Fibroblast of the aortic adventitia (primary cell): ENCODE measurements at regions not wholly inside any gene's neighbourhood (a gene's known extent, or its start where the extent isn't known, plus 50 kb on each side); places are given as distances from the start of the nearest gene placed in this dataset.

Experiments used
- DNase-seq: peaks from one replicate; pipeline ENCODE4 v3.0.0-alpha.2; 2010; ENCODE audit warnings: low read depth
- H3K4me3 ChIP-seq: 2 replicates; pipeline ENCODE4 v1.5.1; 2011; ENCODE audit warnings: low read depth, mild to moderate bottlenecking, control low read depth, low read length, moderate library complexity
- TF ChIP-seq, protein P1 (sequence below): IDR thresholded peaks from 2 replicates; pipeline ENCODE4 v1.5.1; 2011; ENCODE audit warnings: mild to moderate bottlenecking, low read length, control low read depth, inconsistent platforms; ENCODE audit not compliant: insufficient read depth

DNA sequence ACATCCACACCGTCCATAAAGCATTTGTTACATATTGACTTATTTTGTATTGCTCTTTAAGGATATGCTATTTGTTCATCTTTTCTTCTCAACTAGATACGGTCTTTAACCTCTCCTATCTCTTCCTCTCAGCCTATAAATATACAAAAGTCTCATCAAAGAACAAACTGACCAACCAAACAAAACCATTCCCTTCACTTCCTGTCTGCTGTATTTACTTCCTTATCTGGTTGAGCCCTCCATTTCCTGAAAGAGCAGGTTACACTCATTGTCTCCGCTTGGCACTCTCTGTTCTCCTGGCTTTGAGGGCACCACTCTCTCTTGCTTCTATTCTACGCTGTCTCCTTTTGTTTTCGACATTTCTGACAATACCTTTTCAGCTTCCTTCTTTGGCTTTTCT is 431.9 kb upstream of the TCF4 start:
- TF ChIP-seq, protein P1, sequence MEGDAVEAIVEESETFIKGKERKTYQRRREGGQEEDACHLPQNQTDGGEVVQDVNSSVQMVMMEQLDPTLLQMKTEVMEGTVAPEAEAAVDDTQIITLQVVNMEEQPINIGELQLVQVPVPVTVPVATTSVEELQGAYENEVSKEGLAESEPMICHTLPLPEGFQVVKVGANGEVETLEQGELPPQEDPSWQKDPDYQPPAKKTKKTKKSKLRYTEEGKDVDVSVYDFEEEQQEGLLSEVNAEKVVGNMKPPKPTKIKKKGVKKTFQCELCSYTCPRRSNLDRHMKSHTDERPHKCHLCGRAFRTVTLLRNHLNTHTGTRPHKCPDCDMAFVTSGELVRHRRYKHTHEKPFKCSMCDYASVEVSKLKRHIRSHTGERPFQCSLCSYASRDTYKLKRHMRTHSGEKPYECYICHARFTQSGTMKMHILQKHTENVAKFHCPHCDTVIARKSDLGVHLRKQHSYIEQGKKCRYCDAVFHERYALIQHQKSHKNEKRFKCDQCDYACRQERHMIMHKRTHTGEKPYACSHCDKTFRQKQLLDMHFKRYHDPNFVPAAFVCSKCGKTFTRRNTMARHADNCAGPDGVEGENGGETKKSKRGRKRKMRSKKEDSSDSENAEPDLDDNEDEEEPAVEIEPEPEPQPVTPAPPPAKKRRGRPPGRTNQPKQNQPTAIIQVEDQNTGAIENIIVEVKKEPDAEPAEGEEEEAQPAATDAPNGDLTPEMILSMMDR, result no peak
- no peak for DNase-seq
- H3K4me3 ChIP-seq, result no peak overlapping the region

GRCh38 chr18:56019156-56019555 is 431.2 kb upstream of the TCF4 start:
- no peak overlapping the region for H3K4me3 ChIP-seq
- no peak for DNase-seq
- TF ChIP-seq, protein P1, result no peak

- TF ChIP-seq, protein P1, result no peak
- DNase-seq, result no peak
- no peak overlapping the region for H3K4me3 ChIP-seq
These were observed 421.4 kb upstream of the TCF4 start for GRCh38 chr18:56009411-56009810.

GRCh38 chr18:56003720-56004088 is 415.7 kb upstream of the TCF4 start:
- H3K4me3 ChIP-seq, result no peak overlapping the region
- TF ChIP-seq, protein P1, result no peak
- no peak for DNase-seq

DNA sequence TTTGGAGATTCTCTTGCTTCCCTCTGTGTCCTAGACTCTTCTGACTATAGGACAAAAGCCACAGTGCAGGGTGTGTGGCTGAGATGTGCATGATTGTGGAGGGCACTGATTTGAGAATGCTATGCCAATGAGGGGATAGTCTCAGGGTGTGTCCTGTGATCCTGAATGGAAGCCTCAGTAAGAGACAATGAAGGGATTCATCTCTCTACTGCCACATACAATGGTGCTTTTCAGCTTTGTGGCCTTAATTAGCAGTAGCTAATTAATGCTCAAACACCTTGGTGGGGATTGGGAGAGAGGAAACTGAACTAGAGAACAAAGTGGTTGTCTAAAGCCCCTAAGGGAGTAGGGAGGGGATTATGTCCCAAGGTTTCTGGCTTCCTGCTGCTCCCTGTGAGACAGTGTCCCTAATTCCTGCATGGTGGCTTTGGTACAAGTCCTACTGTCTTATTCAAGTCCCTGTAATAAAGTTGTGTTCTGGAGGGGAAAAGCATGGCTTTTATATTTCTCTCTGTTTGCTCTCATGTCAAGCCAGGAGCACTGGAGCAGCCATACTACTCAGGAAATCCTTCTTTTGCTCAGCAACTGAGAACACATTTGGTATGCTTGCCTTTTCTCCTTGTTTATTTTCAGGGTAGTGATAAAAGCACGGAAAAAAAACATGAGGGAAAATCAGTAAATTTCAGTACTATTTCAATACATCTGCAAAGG is 415.2 kb upstream of the TCF4 start:
- H3K4me3 ChIP-seq, result no peak overlapping the region
- TF ChIP-seq, protein P1, result no peak
- DNase-seq, result no peak

GRCh38 chr18:56001576-56001975 is 413.6 kb upstream of the TCF4 start:
- TF ChIP-seq, protein P1, result no peak
- H3K4me3 ChIP-seq, result no peak overlapping the region
- DNase-seq, result no peak

GRCh38 chr18:56000041-56000440 is 412.0 kb upstream of the TCF4 start:
- no peak overlapping the region for H3K4me3 ChIP-seq
- TF ChIP-seq, protein P1, result no peak
- DNase-seq, result no peak
